ENCODE measurements at regions not wholly inside any gene's neighbourhood (a gene's known extent, or its start where the extent isn't known, plus 50 kb on each side); places are given as distances from the start of the nearest gene placed in this dataset.

DNA sequence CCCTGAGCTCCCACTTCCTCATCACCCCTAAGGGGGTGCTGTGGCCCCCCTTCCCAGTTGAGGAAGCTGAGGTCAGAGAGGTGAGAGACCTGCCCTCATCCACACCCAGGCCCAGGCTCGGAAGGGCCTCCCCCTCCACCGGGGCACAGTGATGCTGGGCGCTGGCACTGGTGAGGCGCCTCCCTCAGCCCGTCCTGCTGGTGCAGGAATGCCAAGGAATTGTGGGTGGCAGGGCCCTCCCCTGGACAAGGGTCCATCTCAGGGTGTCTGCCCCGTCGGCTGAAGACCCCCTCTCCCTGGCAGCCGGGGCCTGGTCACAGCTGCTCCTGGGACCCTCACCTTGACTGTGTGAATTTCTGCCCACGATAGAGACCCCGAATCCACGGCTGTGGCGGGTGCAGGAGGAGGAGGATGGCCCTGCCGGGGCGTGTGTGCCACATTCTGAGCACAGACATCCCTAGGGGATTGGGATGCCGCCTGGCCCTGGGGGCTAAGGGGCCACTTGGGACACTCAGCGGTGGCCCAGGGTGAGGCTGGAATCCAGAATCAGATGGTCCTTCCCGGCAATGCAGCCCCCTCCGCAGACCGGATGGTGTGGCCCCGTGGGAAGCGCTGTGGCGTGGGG, 70.2 kb upstream of the GATA5 start:
- SMC1A ChIA-PET (ENCODE audit: uncharacterized antibody, unreplicated experiment), result no interaction called here
- DNase-seq (ENCODE audit: low read depth, low spot score), result no peak
- Histone ChIP-seq H4K20me1 (ENCODE audit: control insufficient read depth, insufficient read depth) (no peaks in the 10 kb centered on the region), H3K9ac (ENCODE audit: control insufficient read depth, insufficient read depth, low read length) (no peak overlapping the region), H3K9me3 (replicated peaks; ENCODE audit: control insufficient read depth, insufficient read depth, low read length) (no peaks in the 10 kb centered on the region; the same call in 2 of the 3 replicates), H3K79me2 (ENCODE audit: control insufficient read depth, insufficient read depth, low read length) (no peaks in the 10 kb centered on the region), H2AFZ (ENCODE audit: control insufficient read depth, low read depth, low read length) (no peak overlapping the region), H3K4me1 (ENCODE audit: control insufficient read depth, insufficient read depth, low read length) (no peaks in the 10 kb centered on the region), H3K4me3 (no peak overlapping the region), H3K36me3 (ENCODE audit: control insufficient read depth in 2 of 2, insufficient read depth in 2 of 2, low read length in 1 of 2) (no peaks in the 10 kb centered on the region), H3K27ac (ENCODE audit: control insufficient read depth, insufficient read depth) (no peak overlapping the region), H3K27me3 (replicated peaks in 1 of 2; ENCODE audit: control insufficient read depth in 2 of 2, insufficient read depth in 2 of 2, low read length in 1 of 2) (peaks cover 2 to 4% of the 10 kb centered on the region in 2 experiments; a peak in 3 of 4 replicates), H3K4me2 (ENCODE audit: control insufficient read depth, insufficient read depth) (no peak overlapping the region)
- no peak for ATAC-seq
- BruUV-seq (replicated peaks), result no TSS peak
- CTCF ChIA-PET, result no interaction called here
- POLR2A ChIA-PET, result no interaction called here
- RAD21 ChIA-PET (ENCODE audit: unreplicated experiment), result no interaction called here
- TF ChIP-seq LARP7 (IDR thresholded peaks at IDR 0.05), result no peak
- TF ChIP-seq SRF (IDR thresholded peaks at IDR 0.05; ENCODE audit: low read depth in 2 of 2, low read length in 2 of 2), result no peak
- TF ChIP-seq YBX1 (IDR thresholded peaks at IDR 0.05), result no peak
- intact Hi-C loops (cut with micrococcal nuclease; ENCODE audit: unreplicated experiment), result no loop called here
- 53% methylated on average over 17 of the region's 22 CpGs for WGBS (ENCODE audit: insufficient coverage, insufficient replicate concordance, low lambda C conversion rate, missing lambda C conversion rate)
- in situ Hi-C loops (cut with MboI), result no loop called here
- no peak for FAIRE-seq

DNA sequence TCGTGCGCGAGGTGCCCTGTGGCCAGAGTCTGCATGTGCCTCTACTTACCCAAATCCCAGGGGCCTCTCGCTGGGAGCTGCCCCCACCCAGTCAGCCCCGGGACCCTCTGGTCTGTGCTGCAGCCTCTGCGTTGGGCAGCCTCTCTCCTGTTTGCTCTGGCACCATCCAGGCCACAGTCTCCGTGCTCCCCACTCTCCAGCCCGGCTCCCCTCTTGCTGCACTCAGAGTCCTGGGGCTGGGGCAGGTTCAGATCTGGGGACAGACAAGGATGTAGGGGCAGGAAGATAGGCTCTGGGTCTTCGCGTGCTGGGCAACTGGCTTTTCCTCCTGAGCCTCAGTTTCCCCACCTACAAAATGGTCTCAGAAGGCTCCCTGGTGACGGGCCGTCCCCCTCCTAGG, 70.8 kb upstream of the GATA5 start:
- Histone ChIP-seq H3K27ac (ENCODE audit: control insufficient read depth, insufficient read depth) (no peak overlapping the region), H3K27me3 (replicated peaks in 1 of 2; ENCODE audit: control insufficient read depth in 2 of 2, insufficient read depth in 2 of 2, low read length in 1 of 2) (peaks cover 2 to 4% of the 10 kb centered on the region in 2 experiments; a peak in 3 of 4 replicates), H2AFZ (ENCODE audit: control insufficient read depth, low read depth, low read length) (no peak overlapping the region), H3K9ac (ENCODE audit: control insufficient read depth, insufficient read depth, low read length) (no peak overlapping the region), H3K4me2 (ENCODE audit: control insufficient read depth, insufficient read depth) (no peak overlapping the region), H3K4me3 (no peak overlapping the region), H3K36me3 (ENCODE audit: control insufficient read depth in 2 of 2, insufficient read depth in 2 of 2, low read length in 1 of 2) (no peaks in the 10 kb centered on the region), H3K4me1 (ENCODE audit: control insufficient read depth, insufficient read depth, low read length) (no peaks in the 10 kb centered on the region), H4K20me1 (ENCODE audit: control insufficient read depth, insufficient read depth) (no peaks in the 10 kb centered on the region), H3K79me2 (ENCODE audit: control insufficient read depth, insufficient read depth, low read length) (no peaks in the 10 kb centered on the region), H3K9me3 (replicated peaks; ENCODE audit: control insufficient read depth, insufficient read depth, low read length) (no peaks in the 10 kb centered on the region; the same call in 2 of the 3 replicates)
- ChIA-PET POLR2A (no interaction called here), SMC1A (ENCODE audit: uncharacterized antibody, unreplicated experiment) (no interaction called here), RAD21 (ENCODE audit: unreplicated experiment) (no interaction called here), CTCF (no interaction called here)
- TF ChIP-seq ESRRA (IDR thresholded peaks at IDR 0.05; ENCODE audit: low read length) (no peak), HDAC6 (IDR thresholded peaks at IDR 0.05; ENCODE audit: unreplicated experiment) (no peak), KDM1A (IDR thresholded peaks at IDR 0.05; ENCODE audit: borderline replicate concordance) (no peak), ZSCAN29 (IDR thresholded peaks at IDR 0.05) (no peak), POU2F2 (IDR thresholded peaks at IDR 0.05; ENCODE audit: borderline replicate concordance, low read depth, low read length) (no peak), RFX5 (IDR thresholded peaks at IDR 0.05; ENCODE audit: low read depth, low read length) (no peak), CHD4 (IDR thresholded peaks at IDR 0.05) (no peak), EGR1 (IDR thresholded peaks at IDR 0.05; ENCODE audit: borderline replicate concordance in 1 of 2, low read depth in 2 of 2, low read length in 2 of 2) (no peak), STAT1 (conservative IDR thresholded peaks at IDR 0.05) (no peak), GATAD2B (conservative IDR thresholded peaks at IDR 0.05; ENCODE audit: low read depth) (no peak), ZNF24 (IDR thresholded peaks at IDR 0.05) (no peak), JUND (IDR thresholded peaks at IDR 0.05; ENCODE audit: low read depth, low read length) (no peak), PAX5 (IDR thresholded peaks at IDR 0.05; ENCODE audit: borderline replicate concordance, low read depth, low read length) (no peak), CEBPB (IDR thresholded peaks at IDR 0.05; ENCODE audit: borderline replicate concordance in 1 of 2, low read depth in 2 of 2, low read length in 2 of 2) (no peak), CREB1 (IDR thresholded peaks at IDR 0.05; ENCODE audit: low read depth) (no peak)
- intact Hi-C loops (cut with micrococcal nuclease; ENCODE audit: unreplicated experiment), result no loop called here
- FAIRE-seq, result no peak
- WGBS (ENCODE audit: insufficient coverage, insufficient replicate concordance, low lambda C conversion rate, missing lambda C conversion rate), result 66% methylated on average over 10 of the region's 12 CpGs
- no peak for DNase-seq (ENCODE audit: low read depth, low spot score)
- ATAC-seq, result no peak
- BruUV-seq (replicated peaks), result no TSS peak
- in situ Hi-C loops (cut with MboI), result no loop called here

Measured in GM12878 (cell line).